Activated CD4-positive, CD25-positive, alpha-beta regulatory T cell treated with anti-CD3 and anti-CD28 coated beads, Interleukin-2, amount 50 U/mL, for 24 hours (primary cell): ENCODE measurements at regions not wholly inside any gene's neighbourhood (a gene's known extent, or its start where the extent isn't known, plus 50 kb on each side); places are given as distances from the start of the nearest gene placed in this dataset.

ENCODE experiments used
- ATAC-seq, 2 donors: fragments of 150-1000 bp; cut with Tn5 transposase; one replicate each; pipeline ENCODE4 v1.10.0; 2021; ENCODE audit warnings: mild to moderate bottlenecking in 1 of 2, moderate library complexity in 1 of 2

DNA sequence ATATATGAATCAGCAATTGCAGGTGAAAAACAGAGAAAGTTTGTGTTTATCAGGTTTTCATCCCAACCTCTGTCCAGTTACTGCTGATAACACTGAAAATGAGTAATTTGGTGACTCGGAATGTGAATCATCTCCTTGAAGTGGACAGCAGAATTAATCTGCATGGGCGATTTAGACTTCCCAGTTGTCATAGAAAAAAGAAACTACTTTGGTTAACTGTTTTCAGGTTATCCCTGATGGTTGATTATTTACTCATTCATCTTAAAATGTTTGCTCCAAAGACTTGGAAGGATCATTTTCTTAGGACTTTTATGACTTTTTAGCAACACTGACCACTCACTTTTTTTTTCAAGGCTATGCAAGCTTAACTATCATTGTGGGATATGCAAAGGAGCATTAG lies 504.1 kb upstream of the ANKRD30A start:
- no peak for ATAC-seq

DNA sequence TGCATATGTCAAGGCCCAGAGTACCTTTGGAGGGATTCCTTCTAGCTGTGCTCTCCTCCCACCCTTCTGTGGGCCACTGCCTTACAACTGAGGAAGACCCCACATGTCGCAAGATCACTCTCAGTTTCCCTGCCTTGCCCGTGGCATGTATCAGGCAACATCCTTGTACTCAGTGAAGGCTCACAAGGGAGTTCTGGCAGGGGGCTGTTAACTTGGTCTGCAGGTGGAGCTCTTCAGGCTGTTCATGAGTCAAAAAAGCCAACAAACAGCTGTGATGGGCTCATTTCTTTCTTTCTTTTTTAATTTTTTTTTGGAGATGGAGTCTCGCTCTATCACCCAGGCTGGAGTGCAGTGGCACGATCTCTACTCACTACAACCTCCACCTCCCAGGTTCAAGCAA lies 513.0 kb upstream of the ANKRD30A start:
- ATAC-seq, result no peak

DNA sequence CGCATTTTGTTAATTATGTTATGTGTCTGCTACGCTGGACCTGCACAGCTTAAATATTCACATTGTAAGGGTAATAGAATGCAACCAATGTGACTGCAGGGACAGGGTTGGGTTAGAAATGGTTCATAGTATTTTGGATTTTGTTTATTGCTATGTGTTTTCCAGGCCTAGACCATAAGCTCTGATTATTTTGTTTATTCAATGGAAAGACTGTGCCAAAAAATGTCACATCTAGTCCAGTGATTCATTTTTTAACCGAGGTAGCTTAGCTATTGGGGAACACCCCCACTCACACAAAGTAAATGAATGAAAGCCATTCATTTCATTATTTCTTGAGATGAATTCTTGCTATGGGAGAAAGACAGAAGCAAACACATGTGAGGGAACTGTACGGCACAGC lies 516.5 kb upstream of the ANKRD30A start:
- no peak for ATAC-seq

DNA sequence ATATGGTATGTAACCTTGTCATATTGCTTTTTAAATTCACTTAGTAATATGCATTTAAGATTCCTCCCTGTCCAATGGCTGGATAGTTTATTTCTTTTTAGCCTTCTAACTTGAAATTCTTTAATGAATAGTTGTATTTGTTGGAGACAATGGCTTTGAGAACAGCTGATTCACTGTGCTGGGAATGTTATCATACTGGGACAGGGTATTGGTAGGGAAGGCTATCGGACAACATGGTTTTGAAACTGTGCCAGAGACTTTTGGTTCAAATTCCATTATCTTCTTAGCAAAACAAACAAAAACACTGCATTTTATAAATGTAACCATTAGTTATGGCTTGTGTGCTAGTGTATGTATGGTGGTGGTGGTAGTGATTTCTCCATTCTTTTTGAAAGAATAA lies 517.1 kb upstream of the ANKRD30A start:
- ATAC-seq, result no peak

DNA sequence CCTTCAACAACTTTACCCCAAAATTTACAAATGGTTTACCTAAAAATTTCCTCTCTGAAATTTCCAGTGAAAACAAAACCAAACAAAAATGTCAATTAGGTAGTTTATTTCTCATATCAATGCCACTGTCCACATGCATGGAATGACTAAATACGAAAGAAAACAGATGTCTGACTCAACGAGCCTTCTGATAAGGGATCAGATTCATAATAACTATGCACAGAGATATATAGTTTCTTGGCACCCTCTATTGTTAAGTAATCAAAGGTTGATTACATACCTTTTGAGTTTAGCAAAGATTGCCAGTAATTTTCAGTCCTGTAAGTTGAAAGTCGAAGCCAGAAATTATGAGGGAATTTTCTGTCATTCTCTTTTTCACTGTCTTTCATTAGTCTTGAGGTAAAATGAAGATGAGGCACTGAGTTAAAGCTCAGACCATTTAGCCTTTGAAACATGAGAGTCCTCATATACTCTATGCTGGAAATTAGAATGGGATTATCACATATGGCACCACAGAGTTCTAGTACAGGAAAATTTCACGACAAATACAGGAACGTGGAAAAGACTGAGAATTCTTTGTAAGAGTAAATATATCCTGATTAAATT lies 519.1 kb upstream of the ANKRD30A start:
- no peak for ATAC-seq

DNA sequence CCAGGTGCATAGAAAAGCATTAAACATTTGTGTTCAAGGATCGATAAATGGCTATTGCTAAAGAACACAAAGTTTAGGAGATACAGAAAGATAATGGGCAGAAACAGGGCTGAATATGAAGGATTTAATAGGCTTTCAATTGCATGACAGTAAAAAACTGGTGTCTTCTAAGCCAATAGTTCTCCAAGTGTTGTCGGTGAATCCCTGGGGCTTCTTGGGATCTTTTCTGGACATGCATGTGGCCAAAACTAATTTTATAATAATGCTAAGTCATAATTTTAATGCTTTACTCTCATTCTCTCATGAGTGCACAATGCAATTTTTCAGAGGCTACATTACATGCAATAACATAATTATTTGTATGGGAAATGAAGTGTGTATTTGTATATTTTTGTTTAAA lies 521.1 kb upstream of the ANKRD30A start:
- no peak for ATAC-seq

DNA sequence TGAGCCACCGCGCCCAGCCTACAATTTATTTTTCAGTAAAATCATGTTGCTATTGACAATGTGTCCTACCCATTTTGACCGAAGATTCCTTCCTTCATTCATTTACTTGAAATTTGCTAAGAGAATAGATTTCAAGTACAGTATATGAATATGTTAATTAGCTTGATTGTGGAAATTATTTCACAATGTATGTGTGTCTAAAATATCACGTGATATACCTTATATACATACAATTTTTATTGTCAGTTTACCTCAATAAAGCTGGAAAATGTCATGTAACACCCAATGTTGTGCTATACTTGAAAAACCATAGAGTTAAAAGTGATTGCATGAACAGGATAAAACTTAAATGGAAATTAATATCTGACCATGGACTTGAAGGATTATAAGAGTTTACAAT lies 521.7 kb upstream of the ANKRD30A start:
- no peak for ATAC-seq

DNA sequence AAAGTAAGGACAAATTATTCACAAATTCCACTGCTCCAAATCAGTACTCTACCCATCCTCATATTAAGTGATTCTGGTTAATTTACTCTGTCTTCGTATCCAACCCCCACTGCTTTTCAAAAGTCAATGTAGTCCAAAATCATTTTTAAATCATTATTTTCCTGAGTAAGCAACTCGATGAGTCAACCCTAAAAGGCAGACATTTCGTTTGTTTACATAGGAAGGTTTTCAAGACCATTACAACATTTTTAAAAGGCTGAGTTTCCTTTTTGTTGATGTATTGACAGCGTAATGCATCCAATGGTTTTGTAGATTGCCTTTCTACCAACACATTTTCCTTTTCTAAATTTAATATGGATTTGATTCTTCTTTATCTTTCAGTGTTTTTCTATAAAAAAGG lies 523.0 kb upstream of the ANKRD30A start:
- no peak for ATAC-seq

DNA sequence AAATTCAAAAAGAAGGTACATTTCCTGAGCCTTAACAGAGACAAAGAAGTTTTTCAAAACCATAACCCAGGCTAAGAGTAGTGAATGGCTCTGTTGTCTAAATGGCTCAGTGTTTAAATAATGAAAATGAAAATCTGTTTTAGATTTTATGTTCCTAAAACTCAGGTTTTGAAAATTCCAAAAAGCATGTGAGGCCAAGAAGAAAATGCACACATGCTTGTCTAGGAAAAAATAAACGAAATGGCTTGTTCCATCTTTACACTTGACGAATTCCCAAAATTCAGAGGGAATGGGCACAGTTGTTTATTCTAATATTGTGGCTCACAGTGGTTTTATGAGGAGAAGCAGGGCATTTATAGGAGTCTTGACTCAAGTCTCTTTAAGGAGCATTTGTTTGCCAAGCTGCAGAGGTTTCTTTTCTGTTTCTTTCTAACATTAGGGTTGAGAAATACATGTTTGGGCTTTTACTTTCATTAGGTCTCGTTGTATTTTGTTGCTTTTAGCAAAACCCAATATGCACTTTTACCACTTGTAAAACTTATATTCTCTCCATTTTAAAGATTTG lies 527.6 kb upstream of the ANKRD30A start:
- ATAC-seq, result no peak

DNA sequence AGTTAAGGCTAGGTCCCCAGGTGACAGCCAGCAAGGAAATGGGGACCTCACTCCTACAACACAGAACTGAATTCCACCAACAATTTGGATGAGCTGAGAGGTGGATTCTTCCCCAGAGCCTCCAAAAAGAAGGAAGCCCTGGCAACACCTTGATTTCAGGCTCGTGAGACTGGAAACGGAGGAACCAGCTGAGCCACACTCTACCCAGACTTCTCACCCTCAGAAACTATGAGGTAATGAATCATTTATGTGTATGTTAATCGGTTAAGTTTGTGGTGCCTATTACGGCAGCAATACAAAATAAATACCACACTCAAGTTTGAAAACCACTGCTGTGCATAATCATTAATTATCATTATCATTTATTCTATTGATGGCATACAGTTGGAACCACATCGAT lies 532.4 kb upstream of the ANKRD30A start:
- no peak for ATAC-seq

DNA sequence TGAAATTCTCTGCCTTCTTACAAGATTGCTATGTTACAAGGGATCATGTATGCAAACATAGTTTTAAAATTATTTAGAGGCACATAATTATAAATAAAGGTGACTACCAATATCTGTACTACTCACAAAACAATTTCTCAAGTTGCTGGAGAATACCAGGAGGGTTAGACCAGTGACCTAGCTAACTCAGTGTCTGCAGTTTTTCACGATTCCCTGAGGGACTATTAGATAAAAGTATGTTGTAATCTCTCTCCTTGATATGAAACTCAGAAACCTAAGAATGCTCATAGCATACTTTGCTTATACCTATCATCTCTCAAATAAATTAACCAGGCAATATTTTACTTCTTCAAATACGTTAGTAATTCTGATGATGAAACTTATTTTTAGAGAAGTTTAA lies 534.0 kb upstream of the ANKRD30A start:
- ATAC-seq, result no peak

DNA sequence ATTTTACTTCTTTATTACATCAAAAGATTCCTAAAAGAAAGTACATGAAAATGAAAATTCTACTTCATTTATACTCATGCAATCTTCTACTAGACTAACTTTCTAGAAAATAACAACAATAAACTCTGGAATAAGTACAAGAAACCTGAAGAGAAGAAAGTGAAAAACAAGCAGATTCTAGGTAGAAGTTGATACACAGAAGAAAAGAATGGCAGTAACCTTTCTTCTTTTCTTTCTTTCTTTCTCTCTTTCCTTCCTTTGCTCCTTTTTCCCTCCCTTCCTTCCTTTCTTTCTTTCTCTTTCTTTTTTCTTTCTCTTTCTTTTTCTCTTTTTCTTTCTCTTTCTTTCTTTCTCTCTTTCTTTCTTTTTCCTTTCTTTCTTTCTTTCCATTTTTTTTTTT lies 541.7 kb upstream of the ANKRD30A start:
- ATAC-seq, result no peak

DNA sequence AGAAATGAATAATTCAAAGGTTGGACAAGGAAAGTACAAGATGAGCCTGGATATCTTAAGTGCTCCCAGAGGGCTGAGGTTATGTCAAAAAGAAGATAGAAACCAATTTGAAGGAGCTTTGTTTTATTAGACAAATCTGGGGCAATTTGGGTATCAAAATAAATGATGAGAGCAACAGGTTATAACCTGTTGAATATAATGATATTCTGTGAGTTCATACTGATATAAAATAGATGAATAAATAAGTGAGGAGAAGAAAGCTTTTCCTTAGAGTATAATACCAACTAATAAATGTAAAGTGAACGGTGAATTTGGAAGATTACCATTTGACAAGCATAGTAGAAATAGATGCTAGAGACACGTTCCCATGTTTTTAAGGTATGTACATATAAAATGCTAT lies 544.2 kb upstream of the ANKRD30A start:
- ATAC-seq, result no peak

DNA sequence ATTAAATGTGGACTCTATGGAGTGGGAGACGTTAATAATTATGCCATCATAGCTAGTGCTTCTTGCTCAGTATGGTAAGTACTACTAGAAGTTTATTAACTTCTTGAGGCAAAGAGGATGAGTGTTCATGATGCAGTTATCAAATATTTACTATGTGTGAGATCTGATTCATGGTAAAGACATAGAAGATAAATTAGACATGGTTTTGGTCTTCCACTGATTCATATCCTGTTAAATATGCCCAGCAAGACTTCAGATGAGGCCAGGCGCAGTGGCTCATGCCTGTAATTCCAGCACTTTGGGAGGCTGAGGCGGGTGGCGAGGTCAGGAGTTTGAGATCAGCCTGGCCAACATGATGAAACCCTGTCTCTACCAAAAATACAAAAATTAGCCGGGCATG lies 547.1 kb upstream of the ANKRD30A start:
- ATAC-seq, result no peak

DNA sequence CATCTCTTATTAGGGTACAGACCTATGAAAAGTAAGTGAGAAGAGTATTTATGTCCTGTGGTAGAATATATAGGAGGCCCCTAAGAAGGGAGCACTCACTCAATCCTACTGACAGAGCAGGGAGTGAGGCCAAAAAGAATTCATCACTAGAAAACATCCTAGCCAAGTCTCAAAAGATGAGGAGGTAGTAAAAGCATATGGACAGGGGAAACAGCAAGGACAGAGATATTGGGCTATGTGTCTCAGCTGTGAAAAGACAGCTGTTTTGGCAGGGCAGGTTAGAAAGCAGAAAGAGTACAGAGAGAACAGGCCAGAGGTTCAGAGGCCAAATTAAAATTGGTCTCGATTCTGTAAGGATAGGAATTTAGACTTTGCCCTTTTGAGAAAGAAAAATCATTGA lies 548.3 kb upstream of the ANKRD30A start:
- no peak for ATAC-seq

DNA sequence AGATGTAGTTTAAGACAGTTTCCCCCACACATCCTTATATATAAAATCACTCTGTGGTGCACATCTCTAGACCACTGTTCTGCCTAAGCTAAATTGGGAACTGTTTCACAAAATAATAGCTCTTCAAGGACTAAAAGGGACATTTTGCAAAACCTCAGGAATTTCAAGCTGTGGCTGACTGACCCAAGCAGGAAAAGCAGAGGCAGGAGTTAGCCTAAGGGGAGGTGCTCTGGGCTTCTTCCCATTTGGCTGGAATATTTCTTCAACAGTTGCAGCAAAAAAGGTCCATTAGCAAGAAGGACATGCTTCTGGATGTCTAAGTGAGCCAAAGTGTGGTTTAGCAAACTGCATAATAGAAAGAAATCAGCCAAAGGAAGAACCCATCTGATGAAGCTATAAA lies 551.2 kb upstream of the ANKRD30A start:
- ATAC-seq, result no peak

DNA sequence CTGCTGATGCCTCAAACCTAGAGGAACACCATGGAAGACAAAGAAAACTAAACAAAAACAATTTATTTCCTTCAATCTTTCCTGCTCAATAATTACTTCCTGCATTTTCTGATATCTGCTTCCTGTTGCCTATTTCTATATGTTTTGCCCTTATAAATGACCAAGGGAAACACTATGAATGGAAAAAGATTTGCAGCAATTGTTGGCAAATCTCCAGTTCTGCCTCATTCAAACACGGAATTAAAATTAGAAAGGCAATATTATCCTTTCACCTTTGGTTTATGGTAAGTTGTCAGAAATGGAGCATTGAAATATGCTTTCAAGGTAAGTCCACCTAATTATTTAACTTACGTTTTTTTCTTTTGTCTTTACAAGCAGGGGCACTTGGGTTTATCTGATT lies 552.2 kb upstream of the ANKRD30A start:
- ATAC-seq, result no peak

DNA sequence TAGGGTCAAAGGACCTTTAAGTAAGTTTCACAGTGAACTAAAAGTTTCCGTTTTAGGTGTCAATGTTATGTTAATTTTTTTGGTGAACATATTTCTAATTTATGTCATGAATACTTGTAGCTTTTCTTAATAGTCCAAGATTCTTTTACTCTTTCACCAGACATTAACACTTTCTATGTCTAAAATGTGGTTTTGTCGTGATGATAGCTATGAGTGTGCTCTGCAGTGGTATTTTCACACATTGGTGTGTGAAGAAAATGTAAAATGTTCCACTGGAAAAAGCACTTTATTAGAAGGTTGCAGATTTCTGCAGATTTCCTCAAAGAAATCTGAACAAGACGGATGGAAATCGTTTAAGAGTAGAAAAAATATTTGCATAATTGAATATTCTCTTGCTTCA lies 561.0 kb upstream of the ANKRD30A start:
- ATAC-seq, result no peak

DNA sequence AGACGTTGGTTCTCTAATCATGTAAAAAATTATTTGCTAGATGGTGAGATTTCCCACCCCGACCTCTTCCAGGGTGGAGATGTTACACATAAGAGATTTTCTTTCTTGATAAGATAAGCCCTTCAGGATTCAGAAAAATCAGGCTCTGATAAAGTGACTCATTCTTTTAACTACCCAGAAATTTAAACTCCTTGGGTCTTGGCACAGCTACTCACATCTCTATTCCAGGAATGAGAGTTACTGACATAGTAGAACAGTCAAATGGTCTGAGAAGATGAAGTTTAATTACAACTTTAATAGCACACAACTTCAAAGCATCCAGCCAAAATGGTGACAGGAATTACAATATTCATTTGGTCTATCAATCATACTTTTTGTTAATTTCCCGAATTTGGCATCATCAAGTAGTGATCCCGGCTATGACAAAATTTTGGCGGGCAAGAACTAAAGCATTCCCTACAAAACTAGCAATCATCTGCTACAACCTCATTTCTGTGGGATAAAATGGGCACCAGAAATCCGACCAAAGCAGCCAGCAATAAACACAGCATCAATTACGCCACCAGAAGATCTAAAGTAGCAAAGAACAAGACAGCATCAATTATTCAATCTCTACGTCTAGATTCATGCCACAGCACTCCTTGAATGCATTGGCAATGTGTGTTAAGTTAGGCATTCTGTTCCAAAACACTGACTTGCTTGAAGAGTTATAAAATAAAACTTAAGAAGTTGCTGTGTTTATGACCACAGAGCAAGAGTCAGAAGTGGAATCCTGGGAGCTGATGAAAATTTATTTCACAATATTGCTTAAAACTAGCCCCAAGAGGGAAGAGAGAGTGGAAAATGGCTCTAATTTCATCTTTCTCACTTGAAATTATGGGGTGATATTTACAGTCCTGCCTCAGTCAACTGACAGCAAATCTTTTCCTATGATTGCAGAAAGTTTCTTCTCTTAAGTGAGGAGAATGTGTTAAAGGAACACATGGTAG lies 565.7 kb upstream of the ANKRD30A start:
- no peak for ATAC-seq

DNA sequence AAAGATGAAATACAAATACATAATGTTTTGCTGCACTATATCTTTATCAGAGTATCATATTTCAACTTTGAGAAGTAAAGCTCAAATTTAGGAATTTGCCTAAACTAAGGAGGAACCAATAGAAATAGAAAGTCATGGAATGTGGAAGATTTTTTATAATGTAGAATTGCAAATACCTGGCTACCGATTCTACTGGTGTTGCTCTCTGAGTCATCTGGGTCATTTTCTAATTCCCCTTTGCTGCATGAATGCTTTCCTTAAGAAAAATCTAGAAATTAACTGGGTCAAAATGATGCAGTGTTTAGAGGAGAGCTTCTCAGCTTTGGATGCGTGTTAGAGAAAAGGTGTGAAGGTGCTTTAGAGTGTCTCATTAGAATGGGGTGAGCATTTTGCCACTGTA lies 568.9 kb upstream of the ANKRD30A start:
- no peak for ATAC-seq

DNA sequence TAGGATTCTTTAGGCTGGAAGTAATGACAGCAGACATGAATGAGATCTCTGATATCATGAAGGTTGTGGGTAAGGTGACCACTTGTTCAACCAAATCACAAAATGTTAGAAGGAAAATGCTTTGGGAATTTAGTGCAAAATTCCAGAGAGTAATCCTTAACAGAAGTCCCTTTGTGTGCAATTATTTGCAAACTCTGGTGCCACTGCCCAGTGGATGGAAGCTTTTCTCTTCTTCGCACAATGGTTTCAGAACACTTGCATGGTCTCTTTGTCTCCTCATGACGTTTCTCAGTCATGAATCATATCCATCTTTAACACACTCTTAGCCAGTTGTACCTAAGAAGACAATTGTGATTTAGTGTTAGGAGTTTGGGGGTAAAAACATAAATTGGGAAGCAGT lies 570.4 kb upstream of the ANKRD30A start:
- no peak for ATAC-seq

DNA sequence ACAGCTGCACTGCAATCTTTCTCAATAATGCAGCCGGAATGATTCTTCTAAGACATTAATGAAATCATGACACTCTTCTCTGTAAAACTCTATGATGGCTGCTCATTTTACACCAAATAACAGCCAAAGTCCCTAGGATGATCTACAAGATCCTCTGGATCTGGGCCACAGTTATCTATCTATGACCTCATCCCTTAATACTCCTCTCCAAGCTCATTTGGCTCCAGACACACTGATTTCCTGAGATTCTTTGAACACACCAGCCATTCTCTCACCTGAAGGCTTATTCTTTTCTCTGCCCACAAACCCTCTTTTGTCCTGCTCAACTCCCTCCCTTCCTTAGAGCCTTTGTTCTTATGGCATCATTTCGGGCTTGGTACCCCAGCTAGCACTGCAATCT lies 577.4 kb upstream of the ANKRD30A start:
- ATAC-seq, result no peak

DNA sequence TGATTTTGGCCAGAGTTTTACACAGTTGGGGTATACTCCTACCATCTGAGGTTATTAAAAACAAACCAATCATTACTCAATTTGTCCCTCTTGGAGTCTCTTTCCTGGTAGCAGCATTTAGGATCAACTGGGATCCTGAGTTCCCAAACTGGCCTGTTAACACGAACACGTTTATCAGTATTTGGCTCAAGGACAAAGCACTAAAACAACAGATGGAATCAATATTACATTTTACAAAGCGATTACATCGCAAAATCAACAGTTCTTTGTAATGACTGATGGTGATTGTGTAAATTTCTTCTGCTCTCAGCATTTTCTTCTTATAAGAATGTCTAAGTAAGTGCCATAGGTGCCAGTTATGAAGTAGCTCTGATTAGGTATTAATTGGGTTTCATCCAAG lies 582.9 kb upstream of the ANKRD30A start:
- no peak for ATAC-seq

DNA sequence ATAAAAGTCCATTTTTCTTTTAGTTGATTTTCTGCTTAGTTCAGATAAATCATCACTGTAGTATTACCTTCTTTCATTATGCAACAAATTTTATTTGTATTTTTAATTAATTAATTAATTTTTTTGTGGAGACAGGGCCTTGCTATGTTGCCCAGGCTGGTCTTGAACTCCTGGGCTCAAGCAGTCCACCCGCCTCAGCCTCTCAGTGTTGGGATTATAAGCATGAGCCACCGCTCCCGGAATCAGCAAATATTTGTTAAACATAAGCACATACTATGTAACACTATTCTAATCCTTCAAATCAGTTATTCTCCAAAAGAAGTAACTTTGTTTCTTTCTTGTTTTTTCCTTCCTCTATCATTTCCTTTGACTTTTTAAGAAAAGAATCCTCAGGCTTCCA lies 584.8 kb upstream of the ANKRD30A start:
- no peak for ATAC-seq
